Lower leg skin (tissue), 3 donors: ENCODE measurements at regions not wholly inside any gene's neighbourhood (a gene's known extent, or its start where the extent isn't known, plus 50 kb on each side); places are given as distances from the start of the nearest gene placed in this dataset.

Source experiments
- CTCF ChIP-seq, 3 donors: fragments of 450-650 bp; IDR thresholded peaks; one replicate each; pipeline ENCODE4 v1.5.1; 2016; ENCODE audit warnings: antibody characterized with exemption in 3 of 3, mild to moderate bottlenecking in 3 of 3, moderate library complexity in 2 of 3
- POLR2A ChIP-seq, 2 donors: fragments of 450-650 bp; IDR thresholded peaks; one replicate each; pipeline ENCODE4 v1.6.1; 2016 to 2017; ENCODE audit warnings: antibody characterized with exemption in 2 of 2, mild to moderate bottlenecking in 1 of 2, moderate library complexity in 1 of 2

- TF ChIP-seq CTCF (IDR thresholded peaks at IDR 0.05) = no peak
- TF ChIP-seq POLR2A (IDR thresholded peaks at IDR 0.05) = no peak
Measured at GRCh38 chr10:78991187-78991586, 77.6 kb upstream of the ZMIZ1 start.
